Right kidney (tissue), 1 donor: ENCODE measurements at regions not wholly inside any gene's neighbourhood (a gene's known extent, or its start where the extent isn't known, plus 50 kb on each side); places are given as distances from the start of the nearest gene placed in this dataset.
"Not testable (repeated sequence)": the region's sequence is repeated elsewhere in the genome, so short reads cannot be mapped to it uniquely, and the experiment has no call there.

Source experiments
- DNase-seq: peaks from one replicate; pipeline ENCODE4 v3.0.0-alpha.2; 2016

GRCh38 chr3:135637013-135637412, 328.5 kb upstream of the PPP2R3A start:
- no peak for DNase-seq

DNA sequence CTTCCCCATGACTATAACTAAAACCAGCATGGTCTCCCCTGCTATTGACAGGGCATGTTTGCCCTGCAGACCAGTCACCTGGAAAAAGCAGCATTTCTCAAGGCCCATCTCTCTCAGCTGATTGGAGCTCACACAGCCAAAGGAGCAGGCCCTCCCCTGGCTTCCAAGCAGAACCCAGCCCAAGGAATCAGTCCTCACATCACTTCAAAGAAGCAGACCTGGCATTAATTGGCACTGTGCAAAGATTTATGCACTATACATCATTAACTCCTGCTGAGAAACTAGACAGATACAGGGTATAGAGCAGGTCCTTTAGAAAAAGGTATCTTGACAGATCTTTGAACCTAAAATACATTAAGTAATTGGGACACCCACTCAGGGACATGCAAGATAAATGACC, 323.8 kb upstream of the PPP2R3A start:
- DNase-seq: no peak

GRCh38 chr3:135645541-135645940, 320.0 kb upstream of the PPP2R3A start:
- no peak for DNase-seq

GRCh38 chr3:135646873-135647272, 318.7 kb upstream of the PPP2R3A start:
- no peak for DNase-seq

DNA sequence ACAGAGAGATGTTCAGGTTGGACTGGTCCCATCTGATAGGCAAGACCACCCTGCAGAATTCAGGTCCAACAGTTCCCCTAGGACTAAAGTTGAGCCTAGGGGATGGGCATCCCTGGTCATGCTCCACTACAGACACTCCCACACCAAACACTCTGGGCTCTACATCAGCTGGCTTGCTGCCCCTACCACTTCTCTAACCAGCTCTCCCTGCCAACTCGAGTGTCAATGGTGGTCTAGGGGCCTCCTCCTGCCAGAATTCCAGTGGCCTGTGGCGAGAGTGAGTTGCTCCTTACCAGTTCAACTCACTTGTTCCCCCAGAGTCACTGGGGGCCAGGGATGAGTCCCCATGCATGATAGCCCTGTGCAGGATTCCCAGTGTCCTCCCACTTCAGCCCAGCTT, 316.2 kb upstream of the PPP2R3A start:
- DNase-seq: no peak

DNA sequence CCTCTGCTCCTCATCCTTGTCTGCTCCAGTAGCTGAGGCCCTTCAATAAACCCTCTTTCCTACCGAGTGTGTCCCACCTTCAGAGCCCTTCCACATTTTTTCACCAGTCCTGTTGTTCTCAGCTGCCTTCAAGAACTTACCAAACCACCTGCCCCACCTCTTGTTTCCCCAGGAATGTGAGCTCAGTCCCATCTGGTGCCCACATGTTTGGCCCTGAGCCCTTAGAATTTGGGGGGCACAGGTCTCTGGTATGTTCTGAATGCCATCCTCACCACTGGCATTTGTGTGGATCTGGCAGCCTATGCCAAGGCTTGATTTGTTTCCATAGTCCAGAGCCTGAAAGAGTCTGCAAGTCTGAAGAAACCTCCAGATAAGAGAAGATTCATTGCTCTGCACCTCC, 315.2 kb upstream of the PPP2R3A start:
- DNase-seq: no peak

- no peak for DNase-seq
Observed at GRCh38 chr3:135652388-135652787, 313.1 kb upstream of the PPP2R3A start.

GRCh38 chr3:135655328-135655727, 310.2 kb upstream of the PPP2R3A start:
- no peak for DNase-seq

GRCh38 chr3:135658451-135658850, 307.1 kb upstream of the PPP2R3A start:
- DNase-seq: not testable (repeated sequence)

DNA sequence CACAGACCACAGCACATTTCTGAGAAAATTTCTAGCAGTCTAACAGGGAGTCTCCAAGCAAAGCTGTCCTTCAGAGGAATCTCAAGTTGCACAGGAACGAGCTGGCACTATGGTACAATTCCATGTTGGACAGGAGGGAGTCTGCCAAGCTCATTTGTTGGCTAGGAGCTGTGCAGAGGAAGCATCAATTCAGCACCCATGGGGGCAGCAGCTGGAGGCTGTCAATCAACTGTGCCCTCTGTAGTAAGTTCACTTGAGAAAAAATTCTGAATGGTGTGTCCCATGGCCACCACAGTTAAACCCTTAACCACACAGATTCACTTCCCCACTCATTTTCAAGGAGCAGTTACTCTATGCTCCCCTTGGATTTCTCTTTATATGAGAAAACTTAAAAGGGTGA, 298.5 kb upstream of the PPP2R3A start:
- DNase-seq: no peak

GRCh38 chr3:135674508-135674907, 291.0 kb upstream of the PPP2R3A start:
- no peak for DNase-seq

DNA sequence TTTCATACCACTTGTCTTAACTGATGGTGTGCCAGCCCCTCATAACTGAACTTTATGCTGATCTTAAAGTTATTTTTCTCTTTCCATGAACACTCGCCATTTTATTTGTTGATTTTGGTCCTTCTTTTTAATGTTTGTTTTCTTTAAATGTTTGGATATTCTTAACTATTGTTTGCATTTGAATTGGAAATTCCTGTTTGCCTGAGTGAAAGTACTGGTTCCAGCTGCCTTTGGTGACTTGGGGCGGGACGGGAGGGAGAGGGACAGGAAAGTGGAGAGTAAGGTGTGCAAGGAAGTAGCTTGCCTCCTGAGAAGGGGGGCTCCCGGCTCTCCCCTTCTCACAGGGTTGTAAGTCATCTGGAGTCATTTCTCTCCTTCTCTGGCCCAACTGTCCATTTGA, 287.1 kb upstream of the PPP2R3A start:
- no peak for DNase-seq

DNA sequence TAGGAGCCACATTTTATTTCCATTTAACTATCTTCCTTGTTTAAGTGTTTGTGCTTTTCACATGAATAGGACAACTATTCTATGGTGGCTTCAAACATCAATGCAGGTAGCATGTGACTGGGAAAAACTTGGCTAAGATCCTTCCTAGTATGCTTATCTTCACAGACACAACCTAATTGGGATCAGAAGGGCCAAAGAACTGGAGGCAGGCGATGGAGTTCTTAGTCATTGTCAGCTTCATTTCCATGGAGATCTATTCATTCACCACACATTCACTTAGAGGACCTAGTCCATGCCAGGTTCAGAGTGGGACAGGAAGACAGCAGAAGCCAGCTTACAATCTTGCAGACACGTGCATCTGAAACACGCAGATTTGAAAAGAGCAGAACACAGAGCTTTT, 277.5 kb upstream of the PPP2R3A start:
- DNase-seq: no peak

- DNase-seq: no peak
Observed at GRCh38 chr3:135690664-135691063, 274.9 kb upstream of the PPP2R3A start.

GRCh38 chr3:135691240-135691639, 274.3 kb upstream of the PPP2R3A start:
- no peak for DNase-seq

- no peak for DNase-seq
Observed at GRCh38 chr3:135694142-135694541, 271.4 kb upstream of the PPP2R3A start.

GRCh38 chr3:135699741-135700140, 265.8 kb upstream of the PPP2R3A start:
- no peak for DNase-seq

DNA sequence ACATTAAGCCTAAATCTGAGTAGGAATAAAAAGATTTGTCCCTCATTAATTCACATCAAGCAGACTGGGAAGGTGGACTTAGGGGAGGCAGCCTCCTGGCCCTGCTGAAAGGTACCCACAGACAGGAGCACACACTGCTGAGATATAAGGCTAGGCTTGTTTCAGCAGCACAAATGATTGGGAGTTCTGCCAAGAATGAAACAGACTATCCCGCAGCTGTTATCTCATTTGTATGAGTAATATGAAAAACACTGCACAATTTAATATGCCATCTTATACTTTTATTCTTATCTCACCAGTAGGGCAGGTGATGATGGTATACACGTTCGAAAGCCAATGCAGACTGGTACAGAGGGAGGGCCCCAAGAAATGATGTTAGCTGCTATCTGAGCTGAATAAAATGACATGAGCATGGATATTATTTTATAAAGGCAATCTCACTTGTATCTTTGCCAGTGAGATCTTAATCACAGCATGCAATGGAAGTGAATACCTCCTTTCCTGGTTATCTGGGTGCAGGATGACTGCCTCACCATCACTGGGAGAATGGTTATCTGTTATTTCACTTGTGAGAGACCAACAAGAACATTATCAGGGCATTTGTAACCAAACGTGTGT, 258.7 kb upstream of the PPP2R3A start:
- no peak for DNase-seq

- no peak for DNase-seq
Observed at GRCh38 chr3:135719449-135719848, 246.1 kb upstream of the PPP2R3A start.

DNA sequence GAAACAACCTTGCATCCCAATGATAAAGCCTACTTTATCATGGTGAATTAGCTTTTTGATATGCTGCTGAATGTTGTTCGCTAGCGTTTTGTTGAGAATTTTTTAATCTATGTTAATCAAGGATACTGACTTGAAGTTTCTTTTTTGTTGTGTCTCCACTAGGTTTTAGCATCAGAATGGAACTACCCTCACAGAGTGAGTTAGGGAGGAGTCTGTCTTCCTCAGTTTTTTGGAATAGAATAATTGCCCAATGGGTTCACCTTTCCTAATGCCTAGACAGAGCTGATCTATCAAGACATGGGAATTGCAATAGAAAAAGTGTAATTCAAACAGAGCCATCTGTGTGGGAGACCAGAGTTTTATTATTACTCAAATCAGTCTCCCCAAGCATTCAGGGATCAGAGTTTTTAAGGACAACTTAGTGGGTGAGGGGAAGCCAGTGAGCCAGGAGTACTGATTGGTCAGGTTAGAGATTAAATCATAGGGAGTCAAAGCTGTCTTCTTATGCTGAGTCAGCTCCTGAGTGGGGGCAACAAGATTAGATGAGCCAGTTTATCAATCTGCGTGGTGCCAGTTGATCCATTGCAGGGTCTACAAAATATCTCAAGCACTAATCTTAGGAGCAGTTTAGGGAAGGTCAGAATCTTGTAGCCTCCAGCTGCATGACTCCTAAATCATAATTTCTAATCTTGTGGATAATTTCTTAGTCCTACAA, 237.4 kb upstream of the PPP2R3A start:
- DNase-seq: no peak

- DNase-seq: no peak
Observed at GRCh38 chr3:135731546-135731945, 234.0 kb upstream of the PPP2R3A start.

GRCh38 chr3:135736740-135737139, 228.8 kb upstream of the PPP2R3A start:
- DNase-seq: no peak

DNA sequence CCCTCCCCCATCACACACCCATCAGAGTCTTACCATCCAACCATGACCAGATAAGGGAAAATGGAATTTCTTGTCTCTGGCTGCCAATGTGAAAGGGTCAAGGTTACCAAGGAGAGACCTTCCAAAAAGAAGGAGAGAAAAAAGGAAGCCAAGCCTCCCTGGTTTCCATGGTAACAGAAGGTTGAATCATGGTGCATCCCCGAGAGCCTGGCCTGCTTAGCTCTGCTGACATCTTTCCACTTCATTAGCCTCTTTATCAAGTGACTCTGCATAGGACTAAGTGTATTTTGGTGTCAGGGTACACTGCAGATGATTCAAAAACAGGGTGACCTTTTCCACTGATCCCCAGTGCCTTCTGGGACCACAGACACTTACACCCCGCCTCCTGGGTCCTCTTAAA, 225.7 kb upstream of the PPP2R3A start:
- no peak for DNase-seq

- no peak for DNase-seq
Observed at GRCh38 chr3:135740211-135740610, 225.3 kb upstream of the PPP2R3A start.

DNA sequence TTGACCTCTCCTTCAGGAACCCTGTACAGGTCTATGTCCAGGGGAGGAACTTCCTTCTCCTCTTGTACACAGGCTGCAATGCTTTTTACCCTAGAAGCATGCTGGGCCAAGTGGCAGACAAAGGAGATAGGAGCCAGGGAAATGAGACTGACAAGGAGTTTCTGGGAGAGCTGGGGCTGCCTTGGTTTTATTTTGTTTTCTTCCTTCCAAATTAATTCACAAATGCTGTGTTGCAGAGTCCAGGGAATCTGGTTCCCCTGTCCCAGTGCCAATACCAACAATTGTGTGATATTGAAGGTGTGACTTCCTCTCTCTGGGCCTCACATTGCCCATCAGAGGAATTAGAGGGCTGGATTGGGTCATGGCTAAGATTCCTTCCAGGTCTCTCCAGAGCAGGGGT, 224.8 kb upstream of the PPP2R3A start:
- no peak for DNase-seq
